Transverse colon (tissue), 4 donors: ENCODE measurements at regions not wholly inside any gene's neighbourhood (a gene's known extent, or its start where the extent isn't known, plus 50 kb on each side); places are given as distances from the start of the nearest gene placed in this dataset.

Experiments used
- EP300 ChIP-seq: sonication (generic); formaldehyde crosslinking; IDR thresholded peaks from one replicate; pipeline ENCODE4 v1.6.1; 2017; ENCODE audit warnings: antibody characterized with exemption, low read depth
- POLR2A ChIP-seq: fragments of 450-650 bp; IDR thresholded peaks from one replicate; pipeline ENCODE4 v1.6.1; 2016; ENCODE audit warnings: antibody characterized with exemption, mild to moderate bottlenecking, moderate library complexity
- POLR2AphosphoS5 ChIP-seq, 3 donors: sonication (generic); formaldehyde crosslinking; IDR thresholded peaks; one replicate each; pipeline ENCODE4 v1.6.1; 2016; ENCODE audit warnings: antibody characterized with exemption in 3 of 3
- TF ChIP-seq, protein P1 (sequence below), 5 experiments: fragments of 200-600 bp in 3 of 5; fragments of 450-650 bp in 2 of 5; sonication (generic) in 3 of 5; IDR thresholded peaks; 1 replicate in 2 of 5; 2 replicates in 3 of 5; pipeline ENCODE4 v1.5.1; 2016 to 2017; ENCODE audit warnings: antibody characterized with exemption in 5 of 5, inconsistent platforms in 3 of 5, mild to moderate bottlenecking in 2 of 5, moderate library complexity in 1 of 5

DNA sequence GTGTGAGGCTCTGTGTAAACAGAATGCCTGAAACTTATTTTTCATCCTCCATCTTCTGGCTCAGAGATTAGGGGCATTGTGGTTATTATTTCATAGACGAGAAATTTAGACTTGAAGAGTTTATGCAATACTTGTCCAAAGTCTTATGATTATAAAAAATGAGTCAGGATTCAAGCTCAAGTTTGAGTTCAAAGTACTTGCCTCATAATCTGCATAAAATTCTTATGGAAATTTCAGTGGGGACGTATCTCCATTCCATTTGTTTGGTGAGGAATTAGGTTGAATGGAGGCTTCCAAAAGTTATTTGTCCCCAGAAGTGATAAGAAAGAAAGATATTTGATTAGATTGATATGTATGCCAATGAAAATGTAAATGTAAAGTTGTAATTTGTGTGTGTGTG, 93.7 kb upstream of the CLVS2 start:
- TF ChIP-seq, protein P1, sequence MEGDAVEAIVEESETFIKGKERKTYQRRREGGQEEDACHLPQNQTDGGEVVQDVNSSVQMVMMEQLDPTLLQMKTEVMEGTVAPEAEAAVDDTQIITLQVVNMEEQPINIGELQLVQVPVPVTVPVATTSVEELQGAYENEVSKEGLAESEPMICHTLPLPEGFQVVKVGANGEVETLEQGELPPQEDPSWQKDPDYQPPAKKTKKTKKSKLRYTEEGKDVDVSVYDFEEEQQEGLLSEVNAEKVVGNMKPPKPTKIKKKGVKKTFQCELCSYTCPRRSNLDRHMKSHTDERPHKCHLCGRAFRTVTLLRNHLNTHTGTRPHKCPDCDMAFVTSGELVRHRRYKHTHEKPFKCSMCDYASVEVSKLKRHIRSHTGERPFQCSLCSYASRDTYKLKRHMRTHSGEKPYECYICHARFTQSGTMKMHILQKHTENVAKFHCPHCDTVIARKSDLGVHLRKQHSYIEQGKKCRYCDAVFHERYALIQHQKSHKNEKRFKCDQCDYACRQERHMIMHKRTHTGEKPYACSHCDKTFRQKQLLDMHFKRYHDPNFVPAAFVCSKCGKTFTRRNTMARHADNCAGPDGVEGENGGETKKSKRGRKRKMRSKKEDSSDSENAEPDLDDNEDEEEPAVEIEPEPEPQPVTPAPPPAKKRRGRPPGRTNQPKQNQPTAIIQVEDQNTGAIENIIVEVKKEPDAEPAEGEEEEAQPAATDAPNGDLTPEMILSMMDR (IDR thresholded peaks at IDR 0.05), result no peak
- TF ChIP-seq EP300, result no peak
- TF ChIP-seq POLR2A, result no peak
- no peak for TF ChIP-seq POLR2AphosphoS5 (IDR thresholded peaks at IDR 0.05)
